MM.1S (cell line): ENCODE measurements at regions not wholly inside any gene's neighbourhood (a gene's known extent, or its start where the extent isn't known, plus 50 kb on each side); places are given as distances from the start of the nearest gene placed in this dataset.

Source experiments
- CTCF ChIP-seq: fragments of 300-600 bp; sonication (generic); IDR thresholded peaks from 2 replicates; pipeline ENCODE4 v1.5.1; 2016; ENCODE audit warnings: antibody characterized with exemption, low read length, mixed read lengths
- EZH2phosphoT487 ChIP-seq: fragments of 300-600 bp; sonication (generic); IDR thresholded peaks from 2 replicates; pipeline ENCODE4 v1.6.1; 2018; ENCODE audit warnings: antibody characterized with exemption, low read length

- TF ChIP-seq CTCF, result no peak
- TF ChIP-seq EZH2phosphoT487, result no peak
Observed at GRCh38 chr6:170100046-170100445, 190.8 kb downstream of the DLL1 start.
